ENCODE measurements at regions not wholly inside any gene's neighbourhood (a gene's known extent, or its start where the extent isn't known, plus 50 kb on each side); places are given as distances from the start of the nearest gene placed in this dataset.

GRCh38 chr1:117793413-117793812, 136.0 kb downstream of the GDAP2 start:
- CTCF ChIA-PET = no interaction called here
- POLR2A ChIA-PET = no interaction called here

- CTCF ChIA-PET = no interaction called here
- POLR2A ChIA-PET = no interaction called here
These were observed 135.3 kb downstream of the GDAP2 start for GRCh38 chr1:117794073-117794472.

GRCh38 chr1:117795190-117795589, 134.2 kb downstream of the GDAP2 start:
- ChIA-PET POLR2A (no interaction called here), CTCF (no interaction called here)

GRCh38 chr1:117795792-117796191, 133.6 kb downstream of the GDAP2 start:
- ChIA-PET POLR2A (no interaction called here), CTCF (no interaction called here)

- ChIA-PET POLR2A (no interaction called here), CTCF (no interaction called here)
These were observed 133.2 kb downstream of the GDAP2 start for GRCh38 chr1:117796226-117796625.

- POLR2A ChIA-PET = no interaction called here
- CTCF ChIA-PET = interaction anchor here (0.6 kb wide), 1 partner anchor 692 kb away, joined by 3 read pairs; no protein-coding TSS in a partner anchor
These were observed 130.9 kb downstream of the GDAP2 start for GRCh38 chr1:117798550-117798949.

- CTCF ChIA-PET = interaction anchor here (1.1 kb wide), 1 partner anchor 12 kb away, joined by 3 read pairs; no protein-coding TSS in a partner anchor
- POLR2A ChIA-PET = no interaction called here
These were observed 126.7 kb downstream of the GDAP2 start for GRCh38 chr1:117802531-117803257.

- ChIA-PET CTCF (no interaction called here), POLR2A (no interaction called here)
These were observed 126.1 kb downstream of the GDAP2 start for GRCh38 chr1:117803318-117803717.

GRCh38 chr1:117809764-117810163, 119.7 kb downstream of the GDAP2 start:
- POLR2A ChIA-PET = no interaction called here
- CTCF ChIA-PET = no interaction called here

GRCh38 chr1:117810553-117810952, 118.9 kb downstream of the GDAP2 start:
- ChIA-PET POLR2A (no interaction called here), CTCF (no interaction called here)

- POLR2A ChIA-PET = no interaction called here
- CTCF ChIA-PET = no interaction called here
These were observed 116.4 kb downstream of the GDAP2 start for GRCh38 chr1:117812869-117813511.

Measured in activated CD8-positive, alpha-beta memory T cell treated with anti-CD3 and anti-CD28 coated beads for 36 hours (primary cell).